C4-2B (cell line): ENCODE measurements at regions not wholly inside any gene's neighbourhood (a gene's known extent, or its start where the extent isn't known, plus 50 kb on each side); places are given as distances from the start of the nearest gene placed in this dataset.

Experiments
- CTCF ChIP-seq: fragments of 450-650 bp; conservative IDR thresholded peaks from 2 replicates; pipeline ENCODE4 v1.5.1; 2017; ENCODE audit warnings: mild to moderate bottlenecking
- ZFX ChIP-seq: fragments of 450-650 bp; IDR thresholded peaks from 2 replicates; pipeline ENCODE4 v1.6.1; 2017

- TF ChIP-seq CTCF: no peak
- no peak for TF ChIP-seq ZFX
Observed at GRCh38 chr2:66696374-66696773, 261.4 kb downstream of the MEIS1 start.
